ENCODE measurements at regions not wholly inside any gene's neighbourhood (a gene's known extent, or its start where the extent isn't known, plus 50 kb on each side); places are given as distances from the start of the nearest gene placed in this dataset.

DNA sequence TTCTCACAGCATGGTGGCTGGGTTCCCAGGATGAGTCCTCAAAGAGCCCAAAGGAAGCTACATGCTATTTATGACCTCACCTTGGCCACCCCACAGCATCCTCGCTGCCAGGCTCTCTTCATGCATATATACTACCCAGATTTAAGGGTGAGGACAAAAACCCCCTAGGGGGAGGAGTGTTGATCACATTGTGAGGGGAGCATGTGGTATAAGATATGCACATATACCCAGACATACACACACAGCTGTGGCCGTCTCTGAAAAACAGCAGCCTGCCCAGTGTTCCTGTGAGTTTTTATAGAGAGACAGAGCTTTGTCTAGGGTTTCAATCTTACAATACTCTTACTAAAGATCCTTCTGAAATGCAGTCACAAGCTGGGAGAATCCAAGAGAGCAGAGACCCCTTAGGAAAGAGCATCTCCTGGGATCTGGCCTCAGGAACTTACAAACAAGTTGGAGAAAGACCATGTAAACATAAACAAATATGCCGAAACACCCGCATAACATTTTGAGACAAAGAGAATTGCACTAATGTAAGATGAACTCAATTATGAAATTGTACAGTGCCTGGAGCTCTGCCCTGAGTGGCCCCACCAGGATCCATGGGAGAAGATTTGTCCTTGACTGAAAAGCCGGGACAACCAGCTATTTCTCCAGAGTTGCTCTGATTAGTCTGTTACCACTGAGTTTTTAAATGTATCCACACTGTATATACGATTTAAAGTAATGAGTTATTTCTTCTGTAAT lies 146.4 kb downstream of the GADD45G start:
- no peak for TF ChIP-seq EZH2 (IDR thresholded peaks at IDR 0.05; ENCODE audit: borderline replicate concordance, low read length)
- TF ChIP-seq CTCF (IDR thresholded peaks at IDR 0.05; ENCODE audit: low read length), result no peak

Measured in OCI-LY1 (cell line).